K562 (cell line): ENCODE measurements at regions not wholly inside any gene's neighbourhood (a gene's known extent, or its start where the extent isn't known, plus 50 kb on each side); places are given as distances from the start of the nearest gene placed in this dataset.

Source experiments
- ATAC-seq: fragments of 200-7000 bp; cut with Tn5 transposase; 3 replicates; pipeline ENCODE4 v1.9.1; 2020; ENCODE audit warnings: moderate library complexity
- BruUV-seq: library from RNA; stranded (reverse); fragments of 400-500 nt; replicated peaks from 2 replicates; lab custom pipeline; 2021; lab: Mats Ljungman, UMichigan
- CTCF ChIA-PET: fragments of 300-600 bp; formaldehyde crosslinking; extraction: SDS; loops from one replicate; lab custom pipeline; 2021; ENCODE audit warnings: low intra/inter-chr PET ratio; lab: Yijun Ruan, JAX
- POLR2A ChIA-PET: fragments of 300-600, 350-650 bp; sonication (Branson Sonifier 250); formaldehyde crosslinking; extraction: SDS; loops from one replicate; lab custom pipeline; 2021; ENCODE audit warnings: antibody characterized with exemption, inconsistent platforms; lab: Yijun Ruan, JAX
- DNase-seq, 4 experiments: peaks; one replicate each; pipeline versions ENCODE4 v3.0.0 to v3.0.0-alpha.2; 2011 to 2018; ENCODE audit warnings: low spot score in 3 of 4, mixed read lengths in 3 of 4; ENCODE audit errors: extremely low read depth in 1 of 4
- FAIRE-seq: peaks from 2 replicates; lab custom pipeline; 2011; peaks lifted over from hg19 to GRCh38; lab: Jason Lieb, UNC
- H2AFZ ChIP-seq: 2 replicates; pipeline ENCODE4 v1.6.0; 2011; ENCODE audit warnings: low read depth, low read length, control low read depth, inconsistent platforms
- H3K27ac ChIP-seq: fragments of 200-600 bp; 3 replicates; pipeline ENCODE4 v1.8.0; 2011; ENCODE audit warnings: low read depth, mild to moderate bottlenecking, control low read depth, inconsistent platforms, low read length, moderate library complexity, mixed read lengths; ENCODE audit errors: extremely low read depth
- H3K27me3 ChIP-seq, 2 experiments: fragments of 300-600 bp in 1 of 2; 2 replicates in 1 of 2; 3 replicates in 1 of 2; pipeline versions ENCODE4 v1.6.0 to v1.8.0; 2011; ENCODE audit warnings: inconsistent platforms in 2 of 2, low read length in 2 of 2, mild to moderate bottlenecking in 1 of 2, mixed read lengths in 1 of 2, moderate library complexity in 1 of 2; ENCODE audit not compliant: control insufficient read depth in 2 of 2, insufficient read depth in 2 of 2
- H3K36me3 ChIP-seq: fragments of 300-600 bp; 3 replicates; pipeline ENCODE4 v1.8.0; 2011; ENCODE audit warnings: mild to moderate bottlenecking, low read length, inconsistent platforms; ENCODE audit not compliant: control insufficient read depth, insufficient read depth
- H3K4me1 ChIP-seq, 2 experiments: fragments of 200-600 bp in 1 of 2; replicated peaks in 1 of 2; 2 replicates in 1 of 2; 3 replicates in 1 of 2; pipeline versions ENCODE4 v1.5.1 to v1.8.0; 2011; ENCODE audit warnings: inconsistent platforms in 2 of 2, low read length in 2 of 2, mild to moderate bottlenecking in 1 of 2, mixed read lengths in 1 of 2, moderate library complexity in 1 of 2; ENCODE audit not compliant: control insufficient read depth in 2 of 2, insufficient read depth in 2 of 2
- H3K4me2 ChIP-seq: 2 replicates; pipeline ENCODE4 v1.6.1; 2011; ENCODE audit warnings: low read length, control low read depth, inconsistent platforms, mixed read lengths; ENCODE audit not compliant: insufficient read depth
- H3K4me3 ChIP-seq: fragments of 200-600 bp; sonication (generic), shearing (Covaris generic); 2 replicates; pipeline ENCODE4 v1.5.1; 2016; ENCODE audit warnings: control low read depth, inconsistent platforms
- H3K79me2 ChIP-seq: fragments of 200-600 bp; 3 replicates; pipeline ENCODE4 v1.8.0; 2011; ENCODE audit warnings: low read length, inconsistent platforms; ENCODE audit not compliant: control insufficient read depth, insufficient read depth
- H3K9ac ChIP-seq, 2 experiments: 2 replicates each; pipeline versions ENCODE4 v1.6.0 to v1.6.1; 2011; ENCODE audit warnings: low read depth in 2 of 2, low read length in 2 of 2, control low read depth in 1 of 2, inconsistent platforms in 1 of 2, mild to moderate bottlenecking in 1 of 2, mixed read lengths in 1 of 2; ENCODE audit not compliant: insufficient read depth in 1 of 2
- H3K9me1 ChIP-seq: one replicate; pipeline ENCODE4 v1.6.0; 2011; ENCODE audit warnings: inconsistent platforms, mild to moderate bottlenecking, low read length, moderate library complexity; ENCODE audit not compliant: control insufficient read depth, insufficient read depth
- H3K9me3 ChIP-seq: replicated peaks from 2 replicates; pipeline ENCODE4 v1.5.1; 2011; ENCODE audit warnings: low read depth, low read length, inconsistent platforms; ENCODE audit not compliant: control insufficient read depth, insufficient read depth
- H4K20me1 ChIP-seq: replicated peaks from 2 replicates; pipeline ENCODE4 v1.6.1; 2011; ENCODE audit warnings: low read length, inconsistent platforms, mixed read lengths; ENCODE audit not compliant: control insufficient read depth, insufficient read depth
- ARID1B ChIP-seq: fragments of 450-650 bp; IDR thresholded peaks from 2 replicates; pipeline ENCODE4 v1.6.1; 2016; ENCODE audit warnings: antibody characterized with exemption, mild to moderate bottlenecking, inconsistent platforms
- ATF1 ChIP-seq, 2 experiments: fragments of 450-650 bp in 1 of 2; IDR thresholded peaks; 2 replicates each; pipeline ENCODE4 v1.6.1; 2016; ENCODE audit warnings: missing compliant biosample characterization in 1 of 2, missing genetic modification characterization in 1 of 2
- ATF7 ChIP-seq: fragments of 450-650 bp; IDR thresholded peaks from 2 replicates; pipeline ENCODE4 v1.7.1; 2014; ENCODE audit warnings: mild to moderate bottlenecking, moderate library complexity
- KDM4B ChIP-seq, 2 experiments: fragments of 450-650 bp in 1 of 2; sonication (generic) in 1 of 2; IDR thresholded peaks; 2 replicates each; pipeline ENCODE4 v1.6.1; 2016 to 2017; ENCODE audit warnings: borderline replicate concordance in 2 of 2, antibody characterized with exemption in 1 of 2, low read depth in 1 of 2, mild to moderate bottlenecking in 1 of 2
- NRF1 ChIP-seq, 2 experiments: fragments of 450-650 bp; IDR thresholded peaks in 1 of 2; conservative IDR thresholded peaks in 1 of 2; 2 replicates each; pipeline ENCODE4 v1.6.1; 2014; ENCODE audit warnings: mild to moderate bottlenecking in 2 of 2
- POLR2AphosphoS2 ChIP-seq: IDR thresholded peaks from 2 replicates; pipeline ENCODE4 v1.6.1; 2012; ENCODE audit warnings: low read length, improper control_type of control experiment
- SMARCA4 ChIP-seq: fragments of 450-650 bp; IDR thresholded peaks from 2 replicates; pipeline ENCODE4 v1.6.1; 2016
- ZKSCAN1 ChIP-seq: fragments of 150-350 bp; IDR thresholded peaks from 2 replicates; pipeline ENCODE4 v1.6.1; 2016; ENCODE audit warnings: low read depth, low read length
- WGBS: fragments of 100-300 bp; shearing (Covaris generic); methylation state at CpG from one replicate; pipeline ENCODE4 v1.1.6; 2016; ENCODE audit warnings: low coverage, mixed read lengths; ENCODE audit not compliant: insufficient coverage; ENCODE audit errors: missing lambda C conversion rate; 5-methylcytosine and 5-hydroxymethylcytosine counted together
- in situ Hi-C: fragments of 300-500 bp; cut with MboI; formaldehyde crosslinking; loops from 4 replicates; pipeline ENCODE4 v1.15.0; 2018; ENCODE audit warnings: inconsistent platforms, mixed read lengths
- intact Hi-C: fragments of 100-400 bp; cut with micrococcal nuclease; formaldehyde crosslinking; loops from 2 replicates; pipeline ENCODE4 v1.14.2; 2022
- TF ChIP-seq, protein P1 (sequence below), 2 experiments: fragments of 200-800 bp in 1 of 2; sonication (Bioruptor generic) in 1 of 2; sonication (generic) in 1 of 2; formaldehyde crosslinking in 1 of 2; IDR thresholded peaks in 1 of 2; conservative IDR thresholded peaks in 1 of 2; 2 replicates each; pipeline versions ENCODE4 v1.5.0 to v1.6.1; 2016 to 2020; ENCODE audit warnings: missing compliant biosample characterization in 1 of 2, missing genetic modification characterization in 1 of 2, missing genetic modification reagents in 1 of 2
- TF ChIP-seq, protein P2 (sequence below): fragments of 450-650 bp; formaldehyde crosslinking; IDR thresholded peaks from 2 replicates; pipeline ENCODE4 v1.4.0; 2022; ENCODE audit warnings: missing genetic modification characterization
- TF ChIP-seq, protein P3 (sequence below): sonication (generic); formaldehyde crosslinking; IDR thresholded peaks from 2 replicates; pipeline ENCODE4 v1.8.0; 2023; ENCODE audit warnings: mild to moderate bottlenecking, missing genetic modification reagents
- TF ChIP-seq, protein P4 (sequence below): sonication (generic); formaldehyde crosslinking; IDR thresholded peaks from 2 replicates; pipeline ENCODE4 v1.8.0; 2022; ENCODE audit warnings: mild to moderate bottlenecking, missing genetic modification reagents, borderline replicate concordance

DNA sequence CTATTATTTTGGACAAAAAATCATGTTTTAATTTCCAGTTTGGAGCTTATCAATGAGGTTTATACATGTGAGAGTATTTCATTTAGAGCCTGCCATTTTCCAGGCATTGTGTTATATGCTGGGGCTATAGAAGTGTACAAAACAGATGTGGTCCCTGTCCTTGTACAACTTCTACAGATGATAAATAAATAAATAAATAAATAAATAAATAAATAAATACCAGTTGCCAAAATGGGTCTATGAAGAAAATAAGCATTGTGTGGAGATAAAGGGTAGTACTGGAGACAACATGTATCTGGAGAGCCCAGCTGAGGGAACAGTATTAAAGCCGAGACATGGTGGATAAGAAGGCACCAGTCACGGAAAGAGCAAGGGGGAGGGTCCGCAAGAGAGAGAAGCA, 210.0 kb downstream of the SS18 start (continued):
- TF ChIP-seq ATF1 (CRISPR knock-in tag; IDR thresholded peaks at IDR 0.05): no peak
- TF ChIP-seq ATF1 (tag; IDR thresholded peaks at IDR 0.05): no peak

DNA sequence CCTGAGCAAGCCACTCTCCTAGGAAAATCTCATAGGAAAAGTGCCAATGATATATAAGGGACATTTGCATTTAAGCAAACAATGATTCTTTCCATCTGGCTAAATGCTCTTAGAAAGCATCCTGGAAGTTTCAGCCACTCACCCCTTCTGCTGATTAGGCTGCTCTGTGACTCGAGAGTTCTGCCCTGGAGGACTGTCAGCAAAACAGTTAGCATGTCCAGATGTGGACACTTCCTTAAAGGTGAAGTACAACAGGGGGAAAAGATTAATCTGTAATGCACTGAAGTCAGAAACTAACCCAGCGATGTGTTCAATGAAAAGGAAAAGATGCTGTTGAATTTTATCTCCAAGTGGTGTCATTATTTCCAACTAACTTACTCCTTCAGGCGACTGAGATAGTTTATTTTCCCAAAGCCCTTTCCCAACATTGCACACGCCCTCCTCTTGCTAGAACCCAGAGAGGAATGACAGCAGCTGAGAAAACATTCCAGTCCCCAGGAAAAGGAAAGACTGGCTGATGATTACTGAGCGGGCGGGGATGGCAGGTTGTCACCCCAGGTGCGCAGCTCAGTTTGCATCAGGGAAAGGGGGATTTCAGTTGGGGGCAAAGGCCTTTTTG, 214.0 kb downstream of the SS18 start:
- ChIA-PET POLR2A (interaction anchor here (0.7 kb wide), 1 partner anchor 600 kb away, joined by 3 read pairs; no protein-coding TSS in a partner anchor), CTCF (no interaction called here)
- WGBS: under 1% methylated on average over 7 of the region's 7 CpGs
- no peaks in the 10 kb centered on the region for H3K4me1 ChIP-seq
- H3K9me1 ChIP-seq: no peaks in the 10 kb centered on the region
- no TSS peak for BruUV-seq
- H3K4me3 ChIP-seq: no peak overlapping the region
- no peak overlapping the region for H3K27ac ChIP-seq
- no peaks in the 10 kb centered on the region for H3K27me3 ChIP-seq
- no peaks in the 10 kb centered on the region for H3K9me3 ChIP-seq
- no peak for DNase-seq
- in situ Hi-C loops (no loop called here), intact Hi-C loops (no loop called here)
- no peak overlapping the region for H2AFZ ChIP-seq
- H3K79me2 ChIP-seq: no peaks in the 10 kb centered on the region
- no peak overlapping the region for H3K9ac ChIP-seq
- no peaks in the 10 kb centered on the region for H4K20me1 ChIP-seq
- no peaks in the 10 kb centered on the region for H3K36me3 ChIP-seq
- H3K4me2 ChIP-seq: no peak overlapping the region
- no peak for ATAC-seq
- FAIRE-seq: no peak
- TF ChIP-seq NRF1 (conservative IDR thresholded peaks at IDR 0.05 in 1 of 2, IDR thresholded peaks at IDR 0.05 in 1 of 2): no peak
- TF ChIP-seq, protein P1, sequence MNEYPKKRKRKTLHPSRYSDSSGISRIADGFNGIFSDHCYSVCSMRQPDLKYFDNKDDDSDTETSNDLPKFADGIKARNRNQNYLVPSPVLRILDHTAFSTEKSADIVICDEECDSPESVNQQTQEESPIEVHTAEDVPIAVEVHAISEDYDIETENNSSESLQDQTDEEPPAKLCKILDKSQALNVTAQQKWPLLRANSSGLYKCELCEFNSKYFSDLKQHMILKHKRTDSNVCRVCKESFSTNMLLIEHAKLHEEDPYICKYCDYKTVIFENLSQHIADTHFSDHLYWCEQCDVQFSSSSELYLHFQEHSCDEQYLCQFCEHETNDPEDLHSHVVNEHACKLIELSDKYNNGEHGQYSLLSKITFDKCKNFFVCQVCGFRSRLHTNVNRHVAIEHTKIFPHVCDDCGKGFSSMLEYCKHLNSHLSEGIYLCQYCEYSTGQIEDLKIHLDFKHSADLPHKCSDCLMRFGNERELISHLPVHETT (CRISPR knock-in tag; conservative IDR thresholded peaks at IDR 0.05 in 1 of 2, IDR thresholded peaks at IDR 0.05 in 1 of 2): no peak
- TF ChIP-seq, protein P2, sequence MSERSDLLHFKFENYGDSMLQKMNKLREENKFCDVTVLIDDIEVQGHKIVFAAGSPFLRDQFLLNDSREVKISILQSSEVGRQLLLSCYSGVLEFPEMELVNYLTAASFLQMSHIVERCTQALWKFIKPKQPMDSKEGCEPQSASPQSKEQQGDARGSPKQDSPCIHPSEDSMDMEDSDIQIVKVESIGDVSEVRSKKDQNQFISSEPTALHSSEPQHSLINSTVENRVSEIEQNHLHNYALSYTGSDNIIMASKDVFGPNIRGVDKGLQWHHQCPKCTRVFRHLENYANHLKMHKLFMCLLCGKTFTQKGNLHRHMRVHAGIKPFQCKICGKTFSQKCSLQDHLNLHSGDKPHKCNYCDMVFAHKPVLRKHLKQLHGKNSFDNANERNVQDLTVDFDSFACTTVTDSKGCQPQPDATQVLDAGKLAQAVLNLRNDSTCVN (CRISPR knock-in tag): no peak
- TF ChIP-seq, protein P3, sequence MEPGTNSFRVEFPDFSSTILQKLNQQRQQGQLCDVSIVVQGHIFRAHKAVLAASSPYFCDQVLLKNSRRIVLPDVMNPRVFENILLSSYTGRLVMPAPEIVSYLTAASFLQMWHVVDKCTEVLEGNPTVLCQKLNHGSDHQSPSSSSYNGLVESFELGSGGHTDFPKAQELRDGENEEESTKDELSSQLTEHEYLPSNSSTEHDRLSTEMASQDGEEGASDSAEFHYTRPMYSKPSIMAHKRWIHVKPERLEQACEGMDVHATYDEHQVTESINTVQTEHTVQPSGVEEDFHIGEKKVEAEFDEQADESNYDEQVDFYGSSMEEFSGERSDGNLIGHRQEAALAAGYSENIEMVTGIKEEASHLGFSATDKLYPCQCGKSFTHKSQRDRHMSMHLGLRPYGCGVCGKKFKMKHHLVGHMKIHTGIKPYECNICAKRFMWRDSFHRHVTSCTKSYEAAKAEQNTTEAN (CRISPR knock-in tag): no peak
- TF ChIP-seq, protein P4, sequence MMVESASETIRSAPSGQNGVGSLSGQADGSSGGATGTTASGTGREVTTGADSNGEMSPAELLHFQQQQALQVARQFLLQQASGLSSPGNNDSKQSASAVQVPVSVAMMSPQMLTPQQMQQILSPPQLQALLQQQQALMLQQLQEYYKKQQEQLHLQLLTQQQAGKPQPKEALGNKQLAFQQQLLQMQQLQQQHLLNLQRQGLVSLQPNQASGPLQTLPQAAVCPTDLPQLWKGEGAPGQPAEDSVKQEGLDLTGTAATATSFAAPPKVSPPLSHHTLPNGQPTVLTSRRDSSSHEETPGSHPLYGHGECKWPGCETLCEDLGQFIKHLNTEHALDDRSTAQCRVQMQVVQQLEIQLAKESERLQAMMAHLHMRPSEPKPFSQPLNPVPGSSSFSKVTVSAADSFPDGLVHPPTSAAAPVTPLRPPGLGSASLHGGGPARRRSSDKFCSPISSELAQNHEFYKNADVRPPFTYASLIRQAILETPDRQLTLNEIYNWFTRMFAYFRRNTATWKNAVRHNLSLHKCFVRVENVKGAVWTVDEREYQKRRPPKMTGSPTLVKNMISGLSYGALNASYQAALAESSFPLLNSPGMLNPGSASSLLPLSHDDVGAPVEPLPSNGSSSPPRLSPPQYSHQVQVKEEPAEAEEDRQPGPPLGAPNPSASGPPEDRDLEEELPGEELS: no peak
- no peak for TF ChIP-seq KDM4B (IDR thresholded peaks at IDR 0.05; ENCODE audit: borderline replicate concordance in 2 of 2, low read depth in 1 of 2)
- no peak for TF ChIP-seq SMARCA4
- no peak for TF ChIP-seq ATF7
- TF ChIP-seq ARID1B: no peak
- no peak for TF ChIP-seq POLR2AphosphoS2
- no peak for TF ChIP-seq ZKSCAN1
